Activated CD4-positive, alpha-beta memory T cell treated with anti-CD3 and anti-CD28 coated beads for 36 hours (primary cell): ENCODE measurements at regions not wholly inside any gene's neighbourhood (a gene's known extent, or its start where the extent isn't known, plus 50 kb on each side); places are given as distances from the start of the nearest gene placed in this dataset.

ENCODE experiments used
- CTCF ChIA-PET: fragments of 350-600 bp; sonication (Branson Sonifier 250); formaldehyde crosslinking; loops from one replicate; lab custom pipeline; 2021; ENCODE audit warnings: antibody characterized with exemption, inconsistent platforms; lab: Charles Lee
- POLR2A ChIA-PET: fragments of 350-600 bp; sonication (Branson Sonifier 250); formaldehyde crosslinking; loops from one replicate; lab custom pipeline; 2021; ENCODE audit warnings: antibody characterized with exemption; lab: Charles Lee
- DNase-seq: peaks from one replicate; pipeline ENCODE4 v3.0.0-alpha.2; 2020
- H3K27ac Mint-ChIP-seq: one replicate; pipeline ENCODE4 v1.8.0; 2021; ENCODE audit warnings: mixed read lengths
- H3K27me3 Mint-ChIP-seq: one replicate; pipeline ENCODE4 v1.8.0; 2021; ENCODE audit warnings: mixed read lengths
- H3K36me3 Mint-ChIP-seq: one replicate; pipeline ENCODE4 v1.8.0; 2021; ENCODE audit warnings: mixed read lengths
- H3K4me1 Mint-ChIP-seq: one replicate; pipeline ENCODE4 v1.8.0; 2021; ENCODE audit warnings: low read depth, mixed read lengths
- H3K4me3 Mint-ChIP-seq: one replicate; pipeline ENCODE4 v1.8.0; 2021; ENCODE audit warnings: mild to moderate bottlenecking, mixed read lengths
- H3K9me3 Mint-ChIP-seq: one replicate; pipeline ENCODE4 v1.8.0; 2021; ENCODE audit warnings: mixed read lengths
- intact Hi-C: fragments of 100-400 bp; cut with micrococcal nuclease; formaldehyde crosslinking; loops from one replicate; pipeline ENCODE4 v1.15.1; 2023

DNA sequence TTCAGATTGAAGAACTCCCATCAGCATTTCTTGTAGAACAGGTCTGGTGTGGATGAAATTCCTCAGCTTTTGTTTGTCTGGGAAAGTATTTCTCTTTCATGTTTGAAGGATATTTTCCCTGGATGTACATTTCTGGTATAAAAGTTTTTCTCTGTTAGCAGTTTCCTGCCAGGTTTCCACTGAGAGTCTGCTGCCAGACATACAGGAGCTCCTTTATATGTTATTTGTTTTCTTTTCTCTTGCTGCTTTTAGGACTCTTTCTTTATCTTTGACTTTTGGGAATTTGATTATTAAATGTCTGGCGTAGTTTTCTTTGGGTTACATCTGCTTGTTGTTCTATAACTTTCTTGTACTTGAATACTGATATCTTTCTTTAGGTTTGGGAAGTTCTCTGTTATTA, 486.5 kb downstream of the ARAP2 start:
- CTCF ChIA-PET, result no interaction called here
- no peaks in the 10 kb centered on the region for H3K4me1 Mint-ChIP-seq

DNA sequence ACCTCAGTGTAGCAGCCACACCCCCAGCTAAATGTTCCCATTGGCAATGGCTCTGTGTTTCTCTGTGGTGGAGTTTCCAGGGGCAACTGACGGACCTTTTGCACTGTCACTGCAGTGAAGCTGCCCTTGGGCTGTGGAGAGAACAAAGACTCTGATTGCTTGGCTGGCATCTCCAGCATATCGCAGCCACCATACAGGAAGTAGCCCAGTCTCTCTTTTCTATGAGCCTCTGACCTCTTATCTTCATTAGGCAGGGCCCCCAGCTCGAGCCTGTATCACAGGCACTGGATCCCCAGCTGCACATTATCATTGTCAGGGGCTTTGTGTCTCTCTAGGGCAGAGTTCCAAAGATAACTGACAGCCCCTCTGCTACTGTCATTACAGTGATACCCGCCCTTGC, 483.5 kb downstream of the ARAP2 start:
- CTCF ChIA-PET, result no interaction called here
- H3K4me3 Mint-ChIP-seq, result no peak overlapping the region
- POLR2A ChIA-PET, result no interaction called here
- H3K36me3 Mint-ChIP-seq, result no peaks in the 10 kb centered on the region
- no peak overlapping the region for H3K27ac Mint-ChIP-seq
- intact Hi-C loops, result no loop called here
- no peaks in the 10 kb centered on the region for H3K4me1 Mint-ChIP-seq
- no peak for DNase-seq
- H3K9me3 Mint-ChIP-seq, result no peaks in the 10 kb centered on the region
- H3K27me3 Mint-ChIP-seq, result no peaks in the 10 kb centered on the region

More for the DNA sequence above, 486.5 kb downstream of the ARAP2 start:
- POLR2A ChIA-PET, result no interaction called here
- Mint-ChIP-seq H3K27ac (no peak overlapping the region), H3K36me3 (no peaks in the 10 kb centered on the region), H3K4me3 (no peak overlapping the region), H3K27me3 (no peaks in the 10 kb centered on the region), H3K9me3 (no peaks in the 10 kb centered on the region)
- DNase-seq, result no peak
- intact Hi-C loops, result no loop called here

DNA sequence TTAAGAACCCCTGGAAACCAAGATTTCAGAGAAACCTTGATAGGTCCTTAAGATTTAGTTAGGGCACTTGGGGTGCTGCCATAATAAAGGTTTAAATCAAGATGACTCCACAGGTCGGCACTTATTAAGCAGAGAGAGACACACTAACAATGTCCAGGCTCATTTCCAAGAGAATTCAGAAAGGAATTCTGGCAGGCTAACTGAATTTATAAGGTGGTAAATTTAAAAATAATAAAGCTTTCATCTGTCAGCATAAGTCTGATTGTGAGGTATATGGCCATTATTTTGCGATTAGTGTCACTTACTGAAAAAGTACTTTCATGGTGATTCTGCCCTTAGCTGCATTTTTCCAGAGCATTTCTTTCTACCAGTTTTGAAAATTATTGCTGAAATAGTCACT, 472.7 kb downstream of the ARAP2 start:
- H3K9me3 Mint-ChIP-seq, result no peaks in the 10 kb centered on the region
- H3K36me3 Mint-ChIP-seq, result no peaks in the 10 kb centered on the region
- no peak overlapping the region for H3K4me3 Mint-ChIP-seq
- no peak for DNase-seq
- H3K4me1 Mint-ChIP-seq, result no peaks in the 10 kb centered on the region
- POLR2A ChIA-PET, result no interaction called here
- intact Hi-C loops, result no loop called here
- CTCF ChIA-PET, result no interaction called here
- no peaks in the 10 kb centered on the region for H3K27me3 Mint-ChIP-seq
- H3K27ac Mint-ChIP-seq, result no peak overlapping the region

GRCh38 chr4:35772291-35772690, 472.0 kb downstream of the ARAP2 start:
- H3K27me3 Mint-ChIP-seq, result no peaks in the 10 kb centered on the region
- intact Hi-C loops, result no loop called here

GRCh38 chr4:35789899-35790574, 454.3 kb downstream of the ARAP2 start:
- no peak overlapping the region for H3K27ac Mint-ChIP-seq

More at GRCh38 chr4:35772291-35772690, 472.0 kb downstream of the ARAP2 start:
- Mint-ChIP-seq H3K9me3 (no peaks in the 10 kb centered on the region), H3K4me1 (no peaks in the 10 kb centered on the region), H3K4me3 (no peak overlapping the region), H3K27ac (no peak overlapping the region), H3K36me3 (no peaks in the 10 kb centered on the region)
- no peak for DNase-seq
- ChIA-PET POLR2A (no interaction called here), CTCF (no interaction called here)

DNA sequence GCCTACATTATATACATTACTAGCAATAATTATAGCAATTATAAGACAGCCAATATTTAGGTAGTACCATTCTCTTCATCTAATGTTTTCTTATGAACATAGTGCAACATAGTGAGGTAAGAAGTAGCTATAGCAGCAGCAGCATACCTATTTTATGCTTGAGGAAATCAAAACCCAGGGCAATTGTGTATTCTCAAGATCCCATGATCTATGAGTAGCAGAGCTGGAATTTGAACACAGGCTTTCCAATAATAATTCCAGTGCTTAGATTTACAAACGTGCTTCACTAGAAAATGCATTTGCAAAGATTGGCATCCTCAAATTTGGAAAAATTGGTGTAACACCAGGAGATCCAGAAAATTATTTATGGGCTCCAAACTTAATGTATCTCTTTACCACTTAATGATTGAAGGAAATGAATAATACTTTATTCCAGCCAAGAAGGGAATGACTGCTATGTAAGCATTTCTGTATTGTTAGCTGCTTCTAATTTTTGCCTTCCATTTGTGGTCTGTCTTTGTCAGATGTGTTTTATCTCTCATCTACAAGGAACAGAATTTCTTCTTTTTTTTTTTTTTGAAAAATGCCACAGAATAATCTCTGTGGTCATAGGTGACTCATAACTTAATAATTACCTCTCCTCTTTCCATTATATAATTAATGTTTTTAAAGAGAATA, 451.1 kb downstream of the ARAP2 start:
- DNase-seq, result no peak
- no peaks in the 10 kb centered on the region for H3K36me3 Mint-ChIP-seq
- H3K9me3 Mint-ChIP-seq, result peaks cover 15% of the 10 kb centered on the region
- H3K27me3 Mint-ChIP-seq, result no peaks in the 10 kb centered on the region
- intact Hi-C loops, result no loop called here
- ChIA-PET POLR2A (no interaction called here), CTCF (no interaction called here)
- no peak overlapping the region for H3K27ac Mint-ChIP-seq
- no peaks in the 10 kb centered on the region for H3K4me1 Mint-ChIP-seq
- no peak overlapping the region for H3K4me3 Mint-ChIP-seq

More at GRCh38 chr4:35789899-35790574, 454.3 kb downstream of the ARAP2 start:
- Mint-ChIP-seq H3K4me3 (no peak overlapping the region), H3K27me3 (no peaks in the 10 kb centered on the region), H3K4me1 (no peaks in the 10 kb centered on the region), H3K9me3 (no peaks in the 10 kb centered on the region), H3K36me3 (no peaks in the 10 kb centered on the region)
- intact Hi-C loops, result no loop called here
- CTCF ChIA-PET, result no interaction called here
- DNase-seq, result no peak
- POLR2A ChIA-PET, result no interaction called here

DNA sequence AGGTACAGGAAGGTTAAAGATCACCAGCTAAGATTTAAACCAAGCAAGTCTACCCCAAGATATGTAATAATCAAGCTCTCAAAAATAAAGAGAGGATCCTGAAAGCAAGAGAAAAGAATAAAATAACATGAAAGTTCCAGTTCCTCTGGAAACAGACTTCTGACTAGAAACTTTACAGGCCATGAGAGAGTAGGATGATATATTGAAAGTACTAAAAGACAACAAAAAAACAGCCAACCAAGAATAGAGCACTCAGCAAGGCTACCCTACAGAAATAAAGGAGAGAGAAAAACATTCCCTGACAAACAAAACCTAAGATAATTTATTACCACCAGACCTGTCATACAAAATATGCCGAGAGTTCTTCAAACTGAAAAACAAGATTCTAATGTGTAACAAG, 450.5 kb downstream of the ARAP2 start:
- no peaks in the 10 kb centered on the region for H3K4me1 Mint-ChIP-seq
- H3K9me3 Mint-ChIP-seq, result peaks cover 15% of the 10 kb centered on the region
- no peak for DNase-seq

GRCh38 chr4:35800669-35801068, 443.6 kb downstream of the ARAP2 start:
- H3K4me3 Mint-ChIP-seq, result no peak overlapping the region
- intact Hi-C loops, result no loop called here

More for the DNA sequence above, 450.5 kb downstream of the ARAP2 start:
- Mint-ChIP-seq H3K27me3 (no peaks in the 10 kb centered on the region), H3K4me3 (no peak overlapping the region), H3K27ac (no peak overlapping the region), H3K36me3 (no peaks in the 10 kb centered on the region)
- intact Hi-C loops, result no loop called here
- ChIA-PET POLR2A (no interaction called here), CTCF (no interaction called here)

GRCh38 chr4:35802644-35803043, 441.7 kb downstream of the ARAP2 start:
- Mint-ChIP-seq H3K36me3 (no peaks in the 10 kb centered on the region), H3K4me1 (no peaks in the 10 kb centered on the region), H3K4me3 (no peak overlapping the region), H3K27ac (no peak overlapping the region), H3K9me3 (no peaks in the 10 kb centered on the region), H3K27me3 (no peaks in the 10 kb centered on the region)
- POLR2A ChIA-PET, result no interaction called here
- CTCF ChIA-PET, result no interaction called here
- DNase-seq, result no peak
- intact Hi-C loops, result no loop called here

More at GRCh38 chr4:35800669-35801068, 443.6 kb downstream of the ARAP2 start:
- Mint-ChIP-seq H3K9me3 (peaks cover 12% of the 10 kb centered on the region), H3K36me3 (no peaks in the 10 kb centered on the region), H3K27ac (no peak overlapping the region), H3K4me1 (no peaks in the 10 kb centered on the region), H3K27me3 (no peaks in the 10 kb centered on the region)
- DNase-seq, result no peak
- POLR2A ChIA-PET, result no interaction called here
- CTCF ChIA-PET, result no interaction called here

DNA sequence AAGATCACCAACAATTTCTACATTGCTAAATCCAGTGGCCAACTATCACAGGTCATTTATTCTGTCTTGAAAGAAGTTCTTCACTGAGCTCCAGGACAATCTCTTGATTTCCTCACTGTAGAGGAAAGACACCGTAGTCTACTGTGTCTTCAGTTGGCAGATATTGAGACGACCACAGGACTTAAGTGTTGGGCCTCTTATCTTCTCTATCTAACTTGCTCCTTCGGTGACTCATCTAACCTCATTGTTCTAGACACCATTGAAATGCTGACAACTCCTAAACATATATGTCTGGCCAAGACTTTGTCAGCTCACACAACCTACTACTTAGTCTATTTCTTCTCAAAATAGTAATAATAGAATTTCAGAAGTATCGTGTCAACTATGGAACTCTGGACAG, 425.8 kb downstream of the ARAP2 start:
- Mint-ChIP-seq H3K9me3 (no peaks in the 10 kb centered on the region), H3K27me3 (no peaks in the 10 kb centered on the region), H3K36me3 (no peaks in the 10 kb centered on the region), H3K4me1 (no peaks in the 10 kb centered on the region), H3K4me3 (no peak overlapping the region), H3K27ac (no peak overlapping the region)
- no peak for DNase-seq
- intact Hi-C loops, result no loop called here
- ChIA-PET CTCF (no interaction called here), POLR2A (no interaction called here)

- CTCF ChIA-PET, result no interaction called here
- H3K9me3 Mint-ChIP-seq, result no peaks in the 10 kb centered on the region
Measured at GRCh38 chr4:35820003-35820402, 424.3 kb downstream of the ARAP2 start.

DNA sequence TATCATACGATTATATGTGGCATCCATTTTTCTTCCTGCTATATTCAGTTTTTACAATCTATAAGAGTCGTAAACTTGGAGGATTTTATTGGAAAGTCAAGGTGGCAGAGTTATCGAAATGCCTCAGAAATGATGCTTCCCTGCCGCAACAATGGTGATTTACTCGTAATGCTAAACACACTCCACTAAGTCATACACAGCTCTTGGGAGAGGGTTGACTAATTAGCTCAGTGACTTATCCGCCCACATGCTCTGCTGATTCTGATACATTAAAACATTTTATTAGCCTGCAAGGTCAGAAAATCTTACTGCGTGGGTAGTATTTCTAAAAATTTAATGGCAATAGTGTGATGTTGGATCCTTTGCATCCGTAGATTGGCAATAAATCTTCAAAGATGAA, 420.1 kb downstream of the ARAP2 start:
- H3K9me3 Mint-ChIP-seq, result no peaks in the 10 kb centered on the region
- no peak overlapping the region for H3K4me3 Mint-ChIP-seq
- POLR2A ChIA-PET, result no interaction called here
- no peaks in the 10 kb centered on the region for H3K4me1 Mint-ChIP-seq
- no peak for DNase-seq
- H3K27me3 Mint-ChIP-seq, result no peaks in the 10 kb centered on the region
- H3K36me3 Mint-ChIP-seq, result no peaks in the 10 kb centered on the region
- intact Hi-C loops, result no loop called here
- no peak overlapping the region for H3K27ac Mint-ChIP-seq
- CTCF ChIA-PET, result no interaction called here

More at GRCh38 chr4:35820003-35820402, 424.3 kb downstream of the ARAP2 start:
- intact Hi-C loops, result no loop called here
- Mint-ChIP-seq H3K4me1 (no peaks in the 10 kb centered on the region), H3K36me3 (no peaks in the 10 kb centered on the region), H3K4me3 (no peak overlapping the region), H3K27ac (no peak overlapping the region), H3K27me3 (no peaks in the 10 kb centered on the region)
- POLR2A ChIA-PET, result no interaction called here
- DNase-seq, result no peak

DNA sequence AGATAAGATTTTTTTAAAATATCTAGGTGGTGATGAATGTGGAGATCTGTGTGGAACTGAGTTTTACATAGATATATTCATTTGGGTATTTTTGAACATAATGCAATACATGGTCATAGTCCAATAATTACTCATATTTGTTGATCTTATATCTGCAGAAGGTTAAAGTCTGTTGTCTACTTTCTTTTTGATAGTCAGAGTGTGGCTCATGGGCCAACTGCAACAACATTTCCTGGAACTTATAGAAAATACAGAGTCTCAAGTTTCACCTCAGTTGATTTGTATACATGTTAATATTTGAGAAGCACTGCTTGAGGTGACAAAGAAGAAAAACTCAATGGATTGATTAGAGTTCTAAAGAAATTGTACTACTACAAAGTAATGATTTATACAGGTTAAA, 408.4 kb downstream of the ARAP2 start:
- ChIA-PET POLR2A (no interaction called here), CTCF (no interaction called here)
- no peaks in the 10 kb centered on the region for H3K9me3 Mint-ChIP-seq
- H3K36me3 Mint-ChIP-seq, result no peaks in the 10 kb centered on the region
- no peaks in the 10 kb centered on the region for H3K27me3 Mint-ChIP-seq
- no peak overlapping the region for H3K4me3 Mint-ChIP-seq
- intact Hi-C loops, result no loop called here
- H3K4me1 Mint-ChIP-seq, result no peaks in the 10 kb centered on the region
- DNase-seq, result no peak
- no peak overlapping the region for H3K27ac Mint-ChIP-seq
